Osteocyte (in vitro differentiated cells): ENCODE measurements at regions not wholly inside any gene's neighbourhood (a gene's known extent, or its start where the extent isn't known, plus 50 kb on each side); places are given as distances from the start of the nearest gene placed in this dataset.
A peak's percentile ranks its signal among the peaks of the same experiment; 100 is the strongest.

ENCODE experiments used
- DNase-seq: peaks from one replicate; pipeline ENCODE4 v3.0.0; 2021; ENCODE audit warnings: mixed read lengths; ENCODE audit not compliant: unreplicated experiment; ENCODE audit errors: extremely low spot score
- H3K27ac Mint-ChIP-seq: one replicate; pipeline ENCODE4 v1.8.0; 2021; ENCODE audit warnings: mild to moderate bottlenecking, mixed read lengths; ENCODE audit not compliant: unreplicated experiment
- H3K27me3 Mint-ChIP-seq: one replicate; pipeline ENCODE4 v1.8.0; 2021; ENCODE audit warnings: mixed read lengths; ENCODE audit not compliant: unreplicated experiment
- H3K36me3 Mint-ChIP-seq: one replicate; pipeline ENCODE4 v1.8.0; 2021; ENCODE audit warnings: mixed read lengths; ENCODE audit not compliant: unreplicated experiment
- H3K4me1 Mint-ChIP-seq: one replicate; pipeline ENCODE4 v1.8.0; 2021; ENCODE audit warnings: mixed read lengths; ENCODE audit not compliant: unreplicated experiment
- H3K4me3 Mint-ChIP-seq: one replicate; pipeline ENCODE4 v1.8.0; 2021; ENCODE audit warnings: mild to moderate bottlenecking, moderate library complexity, mixed read lengths; ENCODE audit not compliant: unreplicated experiment
- H3K9me3 Mint-ChIP-seq: one replicate; pipeline ENCODE4 v1.8.0; 2021; ENCODE audit warnings: mixed read lengths; ENCODE audit not compliant: unreplicated experiment
- TF ChIP-seq, protein P1 (sequence below): fragments of 200-600 bp; sonication (generic); IDR thresholded peaks from 2 replicates; pipeline ENCODE4 v1.5.0; 2021; ENCODE audit warnings: antibody characterized with exemption, mild to moderate bottlenecking, moderate library complexity

DNA sequence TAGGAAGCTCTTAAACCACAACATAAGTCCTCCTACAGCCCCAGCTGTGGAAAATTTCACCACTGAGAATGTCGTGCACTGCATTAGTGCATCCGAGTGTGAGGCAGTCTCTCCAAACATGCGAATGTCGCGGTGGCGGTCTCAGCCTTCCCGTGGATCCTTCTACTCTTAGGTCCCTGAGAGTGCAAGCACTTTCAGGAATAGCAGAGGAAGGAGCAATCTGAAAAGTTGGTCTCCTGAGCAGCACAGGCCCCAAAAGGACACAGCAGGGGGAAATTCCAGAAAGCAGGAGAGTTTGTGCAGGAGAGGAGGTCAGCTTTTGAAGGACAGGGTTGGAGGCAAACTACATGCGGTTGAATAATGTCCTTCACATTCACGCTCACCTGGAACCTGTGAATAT is 440.5 kb upstream of the SMIM21 start:
- Mint-ChIP-seq H3K27me3 (no peaks in the 10 kb centered on the region), H3K9me3 (peaks cover 14% of the 10 kb centered on the region)
- TF ChIP-seq, protein P1, sequence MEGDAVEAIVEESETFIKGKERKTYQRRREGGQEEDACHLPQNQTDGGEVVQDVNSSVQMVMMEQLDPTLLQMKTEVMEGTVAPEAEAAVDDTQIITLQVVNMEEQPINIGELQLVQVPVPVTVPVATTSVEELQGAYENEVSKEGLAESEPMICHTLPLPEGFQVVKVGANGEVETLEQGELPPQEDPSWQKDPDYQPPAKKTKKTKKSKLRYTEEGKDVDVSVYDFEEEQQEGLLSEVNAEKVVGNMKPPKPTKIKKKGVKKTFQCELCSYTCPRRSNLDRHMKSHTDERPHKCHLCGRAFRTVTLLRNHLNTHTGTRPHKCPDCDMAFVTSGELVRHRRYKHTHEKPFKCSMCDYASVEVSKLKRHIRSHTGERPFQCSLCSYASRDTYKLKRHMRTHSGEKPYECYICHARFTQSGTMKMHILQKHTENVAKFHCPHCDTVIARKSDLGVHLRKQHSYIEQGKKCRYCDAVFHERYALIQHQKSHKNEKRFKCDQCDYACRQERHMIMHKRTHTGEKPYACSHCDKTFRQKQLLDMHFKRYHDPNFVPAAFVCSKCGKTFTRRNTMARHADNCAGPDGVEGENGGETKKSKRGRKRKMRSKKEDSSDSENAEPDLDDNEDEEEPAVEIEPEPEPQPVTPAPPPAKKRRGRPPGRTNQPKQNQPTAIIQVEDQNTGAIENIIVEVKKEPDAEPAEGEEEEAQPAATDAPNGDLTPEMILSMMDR, result no peak

GRCh38 chr18:75865639-75866038 is 438.1 kb upstream of the SMIM21 start:
- H3K36me3 Mint-ChIP-seq, result no peaks in the 10 kb centered on the region
- H3K27me3 Mint-ChIP-seq, result no peaks in the 10 kb centered on the region
- no peaks in the 10 kb centered on the region for H3K4me1 Mint-ChIP-seq
- no peak overlapping the region for H3K4me3 Mint-ChIP-seq
- TF ChIP-seq, protein P1, result no peak
- DNase-seq, result peak; percentile 74
- peaks cover 27% of the 10 kb centered on the region for H3K9me3 Mint-ChIP-seq
- no peak overlapping the region for H3K27ac Mint-ChIP-seq

More for the DNA sequence above, 440.5 kb upstream of the SMIM21 start:
- peak; percentile 60 for DNase-seq
- H3K36me3 Mint-ChIP-seq, result no peaks in the 10 kb centered on the region
- no peak overlapping the region for H3K4me3 Mint-ChIP-seq
- H3K4me1 Mint-ChIP-seq, result no peaks in the 10 kb centered on the region
- no peak overlapping the region for H3K27ac Mint-ChIP-seq

DNA sequence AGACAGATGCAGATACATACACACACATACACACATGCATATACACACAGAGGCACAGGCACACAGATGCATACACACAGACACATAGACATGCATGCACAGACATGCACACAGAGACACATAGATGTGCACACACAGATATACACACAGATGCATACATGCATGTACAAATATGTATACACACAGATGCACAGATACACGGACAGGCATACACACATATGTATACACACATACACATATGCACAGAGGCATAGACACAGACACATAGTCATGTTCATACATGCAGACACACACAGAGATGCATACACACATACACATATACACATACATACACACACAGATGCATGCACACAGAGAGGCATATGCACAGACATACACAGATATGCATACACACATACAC is 437.3 kb upstream of the SMIM21 start:
- no peaks in the 10 kb centered on the region for H3K36me3 Mint-ChIP-seq
- H3K27me3 Mint-ChIP-seq, result no peaks in the 10 kb centered on the region
- DNase-seq, result no peak
- H3K9me3 Mint-ChIP-seq, result peaks cover 33% of the 10 kb centered on the region
- TF ChIP-seq, protein P1, result no peak
- no peak overlapping the region for H3K27ac Mint-ChIP-seq
- H3K4me3 Mint-ChIP-seq, result no peak overlapping the region
- H3K4me1 Mint-ChIP-seq, result no peaks in the 10 kb centered on the region

GRCh38 chr18:75863696-75864095 is 436.2 kb upstream of the SMIM21 start:
- no peaks in the 10 kb centered on the region for H3K4me1 Mint-ChIP-seq
- H3K4me3 Mint-ChIP-seq, result no peak overlapping the region
- no peak overlapping the region for H3K27ac Mint-ChIP-seq
- H3K27me3 Mint-ChIP-seq, result no peaks in the 10 kb centered on the region
- TF ChIP-seq, protein P1, result no peak
- peaks cover 40% of the 10 kb centered on the region for H3K9me3 Mint-ChIP-seq
- DNase-seq, result peak; percentile 13
- no peaks in the 10 kb centered on the region for H3K36me3 Mint-ChIP-seq

DNA sequence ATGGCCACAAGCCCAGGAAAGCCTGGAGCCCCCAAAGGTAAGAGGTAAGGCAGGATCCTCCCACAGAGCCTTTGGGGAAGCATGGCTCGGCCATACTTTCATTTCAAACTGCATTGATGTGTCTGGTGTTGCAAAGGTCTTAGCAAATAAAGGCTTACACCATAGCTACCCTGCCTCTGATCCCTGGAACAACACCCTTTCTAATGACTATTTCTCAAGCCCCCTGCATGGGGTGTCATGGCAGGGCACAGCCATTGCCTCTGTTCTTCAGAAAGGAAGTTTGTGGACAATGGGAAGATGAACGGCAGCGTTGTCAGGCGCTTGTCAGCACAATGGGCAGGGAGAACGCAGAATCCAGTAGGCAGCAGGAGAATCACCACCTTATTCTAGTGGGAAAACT is 435.0 kb upstream of the SMIM21 start:
- no peaks in the 10 kb centered on the region for H3K27me3 Mint-ChIP-seq
- no peak overlapping the region for H3K27ac Mint-ChIP-seq
- no peaks in the 10 kb centered on the region for H3K4me1 Mint-ChIP-seq
- TF ChIP-seq, protein P1, result no peak
- no peaks in the 10 kb centered on the region for H3K36me3 Mint-ChIP-seq
- H3K9me3 Mint-ChIP-seq, result peaks cover 43% of the 10 kb centered on the region
- DNase-seq, result peak; percentile 51
- no peak overlapping the region for H3K4me3 Mint-ChIP-seq
